Glomerular visceral epithelial cell (primary cell): ENCODE measurements at regions not wholly inside any gene's neighbourhood (a gene's known extent, or its start where the extent isn't known, plus 50 kb on each side); places are given as distances from the start of the nearest gene placed in this dataset.

Experiments
- DNase-seq: peaks from one replicate; pipeline ENCODE4 v3.0.0-alpha.2; 2016; ENCODE audit errors: extremely low spot score

DNA sequence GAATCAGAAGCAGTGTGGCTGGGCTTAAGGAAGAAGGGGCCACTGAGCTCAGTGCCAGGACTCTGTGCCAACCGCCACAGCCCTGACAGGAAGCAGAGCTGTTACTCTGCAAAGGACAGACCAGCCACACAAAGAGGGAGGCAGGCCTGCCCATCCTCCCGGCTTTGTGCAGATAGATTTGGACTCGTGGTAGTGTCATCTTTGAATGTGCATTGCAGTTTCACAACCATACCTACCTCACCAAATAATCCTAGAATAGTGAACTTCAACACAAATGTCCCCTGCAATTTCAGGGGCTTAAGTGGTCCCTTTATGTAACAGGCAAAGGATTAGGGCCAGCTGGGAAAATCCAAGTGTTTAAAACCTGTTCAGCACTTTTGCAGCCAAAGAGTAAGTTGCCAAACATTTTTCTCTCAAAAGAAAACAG is 55.1 kb upstream of the CLDN10 start:
- DNase-seq, result no peak

DNA sequence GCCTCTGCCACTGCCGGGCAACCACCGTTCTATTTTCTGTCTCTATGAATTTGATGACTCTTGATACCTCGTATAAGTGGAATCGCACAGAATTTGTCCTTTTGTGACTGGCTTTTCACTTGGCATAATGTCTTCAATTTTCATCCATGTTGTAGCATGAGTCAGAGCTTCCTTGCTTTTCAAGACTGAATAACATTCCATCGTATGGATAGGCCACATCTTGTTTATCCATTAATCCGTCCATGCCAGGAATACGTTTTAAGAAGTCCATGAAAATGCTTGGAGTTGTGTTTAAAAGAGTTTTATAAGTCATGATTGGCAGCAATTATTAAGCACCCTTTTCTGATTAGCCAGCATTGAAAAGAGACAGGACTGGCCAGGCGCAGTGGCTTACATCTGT is 53.6 kb upstream of the CLDN10 start:
- DNase-seq, result no peak

DNA sequence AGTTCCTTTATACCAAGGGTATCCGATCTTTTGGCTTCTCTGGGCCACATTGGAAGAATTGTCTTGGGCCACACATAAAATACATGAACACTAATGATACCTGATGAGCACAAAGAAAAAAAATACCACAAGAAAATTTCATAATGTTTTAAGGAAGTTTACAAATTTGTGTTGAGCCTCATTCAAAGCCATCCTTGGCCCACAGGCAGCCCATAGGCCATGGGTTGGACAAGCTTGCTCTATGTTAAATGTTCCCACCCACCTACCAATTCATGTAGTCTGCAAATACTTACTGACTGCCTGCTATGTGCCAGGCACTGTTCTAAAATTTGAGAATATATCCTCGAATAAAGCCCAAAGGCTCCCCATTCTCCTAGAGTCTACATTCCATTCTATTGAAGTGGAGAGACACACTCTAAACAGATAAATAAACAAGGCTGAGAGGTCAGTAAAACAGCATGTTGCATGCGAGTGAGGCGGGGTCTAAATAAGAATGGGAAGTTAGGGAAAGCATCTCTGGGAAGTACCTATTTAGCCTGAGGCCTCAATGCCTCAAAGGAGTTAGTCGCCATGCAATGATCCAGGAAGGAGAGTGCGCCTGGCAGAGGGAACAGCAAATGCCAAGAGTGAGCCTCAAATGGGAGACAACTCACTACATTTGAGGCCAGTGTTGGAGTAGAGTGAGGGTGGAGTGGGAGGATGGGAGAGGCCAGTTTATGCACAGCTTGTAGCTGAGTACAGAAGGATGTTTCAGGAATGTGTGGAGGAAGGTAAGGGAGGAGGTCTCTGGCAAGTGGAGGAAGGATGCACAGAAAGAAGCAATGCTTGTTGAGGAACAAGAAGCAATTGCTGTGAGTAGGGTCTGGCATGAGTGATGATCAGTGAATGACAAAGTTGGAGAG is 52.5 kb upstream of the CLDN10 start:
- DNase-seq, result no peak

DNA sequence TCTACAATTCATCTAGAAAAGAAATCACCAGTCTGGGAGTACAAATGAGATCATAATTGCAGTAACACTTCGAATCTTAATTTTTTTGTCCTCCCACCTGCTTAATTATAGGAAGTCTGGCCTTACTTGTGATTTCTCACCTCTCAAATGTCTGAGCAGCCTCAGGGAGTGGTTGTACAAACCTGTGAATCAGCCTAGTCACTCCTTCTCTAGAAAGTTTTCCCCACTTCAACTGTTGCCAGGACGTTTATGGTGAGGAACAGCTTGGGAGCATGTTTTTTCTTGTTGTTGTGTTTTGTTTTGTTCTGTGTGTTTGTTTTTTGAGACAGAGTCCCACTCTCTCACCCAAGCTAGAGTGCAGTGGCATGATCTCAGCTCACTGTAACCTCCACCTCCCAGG is 50.3 kb upstream of the CLDN10 start:
- DNase-seq, result no peak
